ENCODE measurements at regions not wholly inside any gene's neighbourhood (a gene's known extent, or its start where the extent isn't known, plus 50 kb on each side); places are given as distances from the start of the nearest gene placed in this dataset.

DNA sequence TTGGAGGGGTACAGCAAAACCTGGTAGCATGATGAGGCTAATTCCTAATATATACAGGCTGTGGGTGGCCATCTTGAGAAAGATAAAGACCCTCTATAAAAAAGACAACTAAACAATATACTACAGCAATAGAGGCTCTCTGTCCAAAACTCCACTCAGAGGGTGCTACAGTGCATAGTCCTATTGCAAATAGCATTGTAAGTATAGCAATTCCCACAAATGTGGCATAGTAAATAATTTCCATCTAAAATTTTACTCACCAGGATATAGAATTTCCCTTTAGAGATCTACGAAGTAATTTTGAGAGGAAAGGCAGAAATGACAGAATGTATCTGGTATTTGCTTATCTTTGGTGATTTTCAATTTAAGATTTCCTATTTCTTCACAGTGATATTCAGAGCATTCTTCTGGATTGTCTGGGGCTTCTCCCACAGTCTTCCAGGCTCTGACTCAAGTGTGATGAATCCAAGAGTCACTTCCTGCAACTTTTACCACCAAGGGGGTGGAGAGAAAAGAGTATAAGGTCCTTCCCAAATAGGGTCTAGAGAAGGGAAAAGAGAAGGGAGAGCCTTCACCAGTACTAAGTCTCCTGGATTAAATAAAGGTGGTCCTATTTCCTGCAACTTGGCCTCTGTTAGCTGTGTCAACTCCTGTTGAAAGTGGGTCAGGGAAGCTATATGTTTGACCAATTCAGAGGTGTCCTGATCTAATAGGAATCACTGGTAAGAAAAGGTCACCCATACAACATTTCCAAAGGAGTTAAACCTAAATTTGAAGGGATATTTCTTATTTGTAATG is 1054.7 kb upstream of the CNTN5 start:
- no peaks in the 10 kb centered on the region for H3K27me3 ChIP-seq (ENCODE audit: insufficient read depth, low read length)
- no peak overlapping the region for H2BK120ac ChIP-seq (ENCODE audit: low read depth, low read length, poor library complexity, severe bottlenecking)
- H4K8ac ChIP-seq (replicated peaks; ENCODE audit: insufficient read length, low read depth, low read length): no peak overlapping the region
- no peak overlapping the region for H4K91ac ChIP-seq (ENCODE audit: insufficient read length, low read depth, low read length)
- no peak overlapping the region for H3K14ac ChIP-seq (ENCODE audit: insufficient read depth, low read length)
- no peaks in the 10 kb centered on the region for H3K4me1 ChIP-seq (ENCODE audit: insufficient read depth, low read length)
- no peak overlapping the region for H3K56ac ChIP-seq (ENCODE audit: insufficient read length, low read depth, low read length)
- Mint-ChIP-seq H3K36me3 (ENCODE audit: insufficient read depth in 1 of 3, low read depth in 3 of 3) (no peaks in the 10 kb centered on the region), H3K27ac (peak overlapping the region in 1 of 3 experiments; percentile 59; a peak in 1 of 7 replicates), H3K4me1 (0 out of 4 replicates have a peak, but pooled peaks cover 0 to 2% of the 10 kb centered on the region in 2 experiments), H3K27me3 (ENCODE audit: low read depth) (no peaks in the 10 kb centered on the region), H3K9me3 (no peaks in the 10 kb centered on the region), H3K4me3 (no peak overlapping the region)
- H2AFZ ChIP-seq (ENCODE audit: low read length): no peak overlapping the region
- no peak for DNase-seq
- H3K27ac ChIP-seq (ENCODE audit: insufficient read length, low read depth, low read length): no peak overlapping the region
- no peak overlapping the region for H3T11ph ChIP-seq (ENCODE audit: low read length)
- no peaks in the 10 kb centered on the region for H4K20me1 ChIP-seq (ENCODE audit: control insufficient read depth, insufficient read depth, insufficient read length)
- no peaks in the 10 kb centered on the region for H3K9me3 ChIP-seq (ENCODE audit: control insufficient read depth, low read depth, low read length)
- no peak overlapping the region for H3K18ac ChIP-seq (ENCODE audit: insufficient read length, low read depth, low read length)
- H2BK15ac ChIP-seq (ENCODE audit: low read depth, low read length): no peak overlapping the region
- no peak overlapping the region for H2BK20ac ChIP-seq (ENCODE audit: low read depth, low read length, poor library complexity, severe bottlenecking)
- no peak overlapping the region for H4K5ac ChIP-seq (ENCODE audit: insufficient read length, low read depth, low read length)
- H3K23me2 ChIP-seq (ENCODE audit: insufficient read length, low read depth, low read length, poor library complexity, severe bottlenecking): no peaks in the 10 kb centered on the region
- TF ChIP-seq, protein P1, sequence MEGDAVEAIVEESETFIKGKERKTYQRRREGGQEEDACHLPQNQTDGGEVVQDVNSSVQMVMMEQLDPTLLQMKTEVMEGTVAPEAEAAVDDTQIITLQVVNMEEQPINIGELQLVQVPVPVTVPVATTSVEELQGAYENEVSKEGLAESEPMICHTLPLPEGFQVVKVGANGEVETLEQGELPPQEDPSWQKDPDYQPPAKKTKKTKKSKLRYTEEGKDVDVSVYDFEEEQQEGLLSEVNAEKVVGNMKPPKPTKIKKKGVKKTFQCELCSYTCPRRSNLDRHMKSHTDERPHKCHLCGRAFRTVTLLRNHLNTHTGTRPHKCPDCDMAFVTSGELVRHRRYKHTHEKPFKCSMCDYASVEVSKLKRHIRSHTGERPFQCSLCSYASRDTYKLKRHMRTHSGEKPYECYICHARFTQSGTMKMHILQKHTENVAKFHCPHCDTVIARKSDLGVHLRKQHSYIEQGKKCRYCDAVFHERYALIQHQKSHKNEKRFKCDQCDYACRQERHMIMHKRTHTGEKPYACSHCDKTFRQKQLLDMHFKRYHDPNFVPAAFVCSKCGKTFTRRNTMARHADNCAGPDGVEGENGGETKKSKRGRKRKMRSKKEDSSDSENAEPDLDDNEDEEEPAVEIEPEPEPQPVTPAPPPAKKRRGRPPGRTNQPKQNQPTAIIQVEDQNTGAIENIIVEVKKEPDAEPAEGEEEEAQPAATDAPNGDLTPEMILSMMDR (conservative IDR thresholded peaks at IDR 0.05): no peak
- no peak overlapping the region for H2BK12ac ChIP-seq (ENCODE audit: insufficient read length, low read depth, low read length)
- no peak overlapping the region for H3K23ac ChIP-seq (ENCODE audit: insufficient read length, low read depth, low read length)
- no peaks in the 10 kb centered on the region for H3K79me2 ChIP-seq (ENCODE audit: insufficient read depth, low read length)
- H3K4me2 ChIP-seq (ENCODE audit: insufficient read depth, insufficient read length, low read length): no peak overlapping the region
- H3K9ac ChIP-seq (ENCODE audit: extremely low read depth, insufficient read length, low read length): no peak overlapping the region
- H3K79me1 ChIP-seq (ENCODE audit: insufficient read depth, low read depth, low read length, poor library complexity, severe bottlenecking): no peaks in the 10 kb centered on the region
- H2AK5ac ChIP-seq (ENCODE audit: insufficient read length, low read length): no peak overlapping the region
- H3K4ac ChIP-seq (ENCODE audit: low read depth, low read length): no peak overlapping the region
- WGBS (ENCODE audit: extremely low coverage, insufficient read length, low lambda C conversion rate): no CpG with 5 or more reads among the region's 1 CpG
- no peak overlapping the region for H2BK5ac ChIP-seq (ENCODE audit: insufficient read length, low read length)
